Stimulated activated CD4-positive, alpha-beta T cell treated with anti-CD3 and anti-CD28 coated beads, TNF-alpha, amount 100 ng/mL, for 1 hour (primary cell): ENCODE measurements at regions not wholly inside any gene's neighbourhood (a gene's known extent, or its start where the extent isn't known, plus 50 kb on each side); places are given as distances from the start of the nearest gene placed in this dataset.

Experiments used
- DNase-seq, 3 donors: peaks; one replicate each; pipeline ENCODE4 v3.0.0-alpha.2; 2020; ENCODE audit warnings: low read depth in 3 of 3, low spot score in 1 of 3

GRCh38 chr5:40288800-40289485 lies 390.8 kb upstream of the PTGER4 start:
- DNase-seq: no peak

- no peak for DNase-seq
Measured at GRCh38 chr5:40284863-40285262, 394.9 kb upstream of the PTGER4 start.

- no peak for DNase-seq
Measured at GRCh38 chr5:40278881-40279280, 400.8 kb upstream of the PTGER4 start.

- no peak for DNase-seq
Measured at GRCh38 chr5:40277161-40277906, 402.4 kb upstream of the PTGER4 start.

- DNase-seq: no peak
Measured at GRCh38 chr5:40276426-40277102, 403.2 kb upstream of the PTGER4 start.

- no peak for DNase-seq
Measured at GRCh38 chr5:40274568-40274967, 405.1 kb upstream of the PTGER4 start.

- DNase-seq: no peak
Measured at GRCh38 chr5:40273936-40274335, 405.8 kb upstream of the PTGER4 start.

- DNase-seq: no peak
Measured at GRCh38 chr5:40271476-40271875, 408.2 kb upstream of the PTGER4 start.

GRCh38 chr5:40270274-40270845 lies 409.4 kb upstream of the PTGER4 start:
- DNase-seq: no peak

- no peak for DNase-seq
Measured at GRCh38 chr5:40268088-40268487, 411.6 kb upstream of the PTGER4 start.

GRCh38 chr5:40266952-40267351 lies 412.8 kb upstream of the PTGER4 start:
- no peak for DNase-seq

- DNase-seq: no peak
Measured at GRCh38 chr5:40261984-40262383, 417.7 kb upstream of the PTGER4 start.

- DNase-seq: no peak
Measured at GRCh38 chr5:40260361-40260760, 419.4 kb upstream of the PTGER4 start.

- DNase-seq: no peak
Measured at GRCh38 chr5:40258222-40258621, 421.5 kb upstream of the PTGER4 start.

GRCh38 chr5:40240671-40241070 lies 439.0 kb upstream of the PTGER4 start:
- DNase-seq: no peak

- no peak for DNase-seq
Measured at GRCh38 chr5:40240111-40240510, 439.6 kb upstream of the PTGER4 start.

GRCh38 chr5:40238066-40238745 lies 441.5 kb upstream of the PTGER4 start:
- DNase-seq: no peak

- no peak for DNase-seq
Measured at GRCh38 chr5:40235471-40236400, 444.0 kb upstream of the PTGER4 start.

GRCh38 chr5:40233268-40233667 lies 446.4 kb upstream of the PTGER4 start:
- DNase-seq: no peak

GRCh38 chr5:40227931-40228330 lies 451.8 kb upstream of the PTGER4 start:
- DNase-seq: no peak
